ENCODE measurements at regions not wholly inside any gene's neighbourhood (a gene's known extent, or its start where the extent isn't known, plus 50 kb on each side); places are given as distances from the start of the nearest gene placed in this dataset.

- TF ChIP-seq YY1 (IDR thresholded peaks at IDR 0.05; ENCODE audit: low read depth) (no peak), CTCF (IDR thresholded peaks at IDR 0.05) (no peak), CHD2 (IDR thresholded peaks at IDR 0.05; ENCODE audit: low read length, partially characterized antibody) (no peak), USF2 (IDR thresholded peaks at IDR 0.05; ENCODE audit: borderline replicate concordance, low read depth, low read length) (no peak), EP300 (IDR thresholded peaks at IDR 0.05; ENCODE audit: borderline replicate concordance in 1 of 2, low read depth in 1 of 2, low read length in 1 of 2) (no peak), POLR2AphosphoS5 (IDR thresholded peaks at IDR 0.05; ENCODE audit: low read depth, low read length) (no peak), REST (IDR thresholded peaks at IDR 0.05; ENCODE audit: low read depth, low read length) (no peak)
Measured at GRCh38 chr4:63361066-63361465, 1048.2 kb downstream of the TECRL start.
